Peyer's patch (tissue), 4 donors: ENCODE measurements at regions not wholly inside any gene's neighbourhood (a gene's known extent, or its start where the extent isn't known, plus 50 kb on each side); places are given as distances from the start of the nearest gene placed in this dataset.
A peak's percentile ranks its signal among the peaks of the same experiment; 100 is the strongest.
"Not testable (repeated sequence)": the region's sequence is repeated elsewhere in the genome, so short reads cannot be mapped to it uniquely, and the experiment has no call there.

ENCODE experiments used
- DNase-seq, 3 donors: peaks; one replicate each; pipeline ENCODE4 v3.0.0-alpha.2; 2017 to 2019
- H3K27ac ChIP-seq, 4 donors: fragments of 200-600 bp; sonication (generic); one replicate each; pipeline ENCODE4 v1.5.1; 2016 to 2019
- H3K27me3 ChIP-seq, 2 donors: fragments of 200-600 bp; sonication (generic); one replicate each; pipeline ENCODE4 v1.5.1; 2019
- H3K36me3 ChIP-seq, 3 donors: fragments of 200-600 bp; sonication (generic); one replicate each; pipeline ENCODE4 v1.5.1; 2016 to 2019
- H3K4me1 ChIP-seq, 4 donors: fragments of 200-600 bp; sonication (generic); one replicate each; pipeline ENCODE4 v1.5.1; 2016 to 2019
- H3K4me3 ChIP-seq, 4 donors: fragments of 200-600 bp; sonication (generic); 1 replicate in 3 of 4; 2 replicates in 1 of 4; pipeline ENCODE4 v1.5.1; 2016 to 2019; ENCODE audit warnings: mild to moderate bottlenecking in 1 of 4
- H3K9me3 ChIP-seq, 4 donors: fragments of 200-600 bp; sonication (generic); one replicate each; pipeline ENCODE4 v1.5.1; 2016 to 2019; ENCODE audit warnings: mild to moderate bottlenecking in 1 of 4
- CTCF ChIP-seq, 6 experiments: fragments of 450-650 bp in 4 of 6; fragments of 200-600 bp in 2 of 6; sonication (generic) in 1 of 6; IDR thresholded peaks; one replicate each; pipeline ENCODE4 v1.5.1; 2017 to 2019; ENCODE audit warnings: antibody characterized with exemption in 6 of 6, mild to moderate bottlenecking in 3 of 6, moderate library complexity in 1 of 6
- POLR2A ChIP-seq, 2 donors: fragments of 450-650 bp; IDR thresholded peaks; one replicate each; pipeline ENCODE4 v1.5.1; 2017; ENCODE audit warnings: antibody characterized with exemption in 2 of 2, mild to moderate bottlenecking in 2 of 2, moderate library complexity in 2 of 2

- no peak overlapping the region for H3K4me3 ChIP-seq
- no peak for DNase-seq
- no peak for TF ChIP-seq CTCF (IDR thresholded peaks at IDR 0.05)
- TF ChIP-seq POLR2A (IDR thresholded peaks at IDR 0.05), result no peak
- no peaks in the 10 kb centered on the region for H3K9me3 ChIP-seq
- H3K36me3 ChIP-seq, result no peaks in the 10 kb centered on the region
- no peak overlapping the region for H3K27ac ChIP-seq
- no peaks in the 10 kb centered on the region for H3K27me3 ChIP-seq
- no peaks in the 10 kb centered on the region for H3K4me1 ChIP-seq
These were observed 1849.3 kb upstream of the DEFB115 start for GRCh38 chr20:29408034-29408695.

DNA sequence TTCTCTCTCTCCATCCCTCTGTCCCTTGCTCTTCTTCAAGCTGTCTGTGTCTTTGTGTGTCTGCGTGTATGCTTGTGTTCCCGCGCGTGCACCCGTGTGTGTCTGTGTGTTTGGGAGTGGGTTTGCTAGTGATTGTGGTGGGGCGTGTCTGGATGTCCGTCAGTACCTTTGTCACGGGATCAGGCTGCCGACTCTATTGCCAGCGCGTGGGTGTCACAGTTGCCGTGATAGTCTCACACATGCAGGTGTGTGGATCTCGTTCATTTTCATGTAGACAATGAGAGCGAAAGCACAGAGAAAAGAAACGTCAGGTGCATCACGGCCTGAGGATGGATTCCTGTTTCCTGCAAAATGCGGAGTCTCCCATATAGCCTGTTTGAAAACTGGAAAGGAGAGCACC, 1848.8 kb upstream of the DEFB115 start:
- not testable (repeated sequence) for H3K4me1 ChIP-seq, H3K27ac ChIP-seq, DNase-seq, H3K27me3 ChIP-seq, H3K9me3 ChIP-seq, H3K4me3 ChIP-seq, H3K36me3 ChIP-seq

GRCh38 chr20:29409160-29409689, 1848.2 kb upstream of the DEFB115 start:
- H3K4me1 ChIP-seq, H3K27ac ChIP-seq, H3K36me3 ChIP-seq, H3K4me3 ChIP-seq, H3K9me3 ChIP-seq, H3K27me3 ChIP-seq, DNase-seq: not testable (repeated sequence)

GRCh38 chr20:29409833-29410805, 1847.3 kb upstream of the DEFB115 start:
- H3K36me3 ChIP-seq, result no peaks in the 10 kb centered on the region
- TF ChIP-seq POLR2A (IDR thresholded peaks at IDR 0.05), result no peak
- TF ChIP-seq CTCF (IDR thresholded peaks at IDR 0.05), result no peak
- peak in 1 of 3 donors; percentile 60 for DNase-seq
- no peak overlapping the region for H3K27ac ChIP-seq
- peak overlapping the region in 1 of 4 donors; percentile 54 for H3K4me3 ChIP-seq
- H3K9me3 ChIP-seq, result no peaks in the 10 kb centered on the region
- H3K4me1 ChIP-seq, result no peaks in the 10 kb centered on the region
- no peaks in the 10 kb centered on the region for H3K27me3 ChIP-seq

DNA sequence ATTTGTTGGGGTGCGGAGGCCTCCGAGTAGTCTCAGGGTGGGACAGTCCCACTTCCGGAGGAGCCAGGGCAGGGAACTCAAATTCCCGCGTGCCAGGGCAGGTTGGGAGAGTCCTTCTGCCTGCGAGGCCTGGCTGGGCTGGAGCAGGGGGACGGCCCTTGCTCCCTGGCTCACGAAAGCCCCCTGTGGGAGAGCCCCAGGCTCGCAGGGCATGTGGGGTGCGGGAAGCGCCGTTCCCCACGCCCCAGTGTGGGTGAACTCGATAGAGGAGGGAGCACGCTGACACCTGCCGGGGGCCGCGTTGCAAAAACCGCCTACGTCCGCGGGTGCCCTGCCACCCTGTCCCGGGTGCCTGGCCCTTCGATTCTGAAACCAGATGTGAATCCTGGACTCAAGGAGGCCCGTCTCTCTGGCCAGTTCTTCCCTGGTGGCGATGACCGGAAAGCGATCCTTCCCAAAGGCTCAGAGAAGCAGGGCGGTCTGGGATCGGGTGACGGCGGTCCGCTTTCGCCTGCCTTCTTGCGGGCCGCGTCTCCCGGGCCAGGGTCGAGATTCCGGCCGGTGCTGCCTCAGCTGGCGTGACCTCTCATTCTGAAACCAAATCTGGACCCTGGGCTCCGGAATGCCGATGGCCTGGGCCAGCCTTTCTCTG, 1846.5 kb upstream of the DEFB115 start:
- TF ChIP-seq CTCF (IDR thresholded peaks at IDR 0.05) (no peak), POLR2A (IDR thresholded peaks at IDR 0.05) (no peak)
- Histone ChIP-seq H3K27me3 (no peaks in the 10 kb centered on the region), H3K4me3 (peak overlapping the region in 1 of 4 donors; percentile 54)

DNA sequence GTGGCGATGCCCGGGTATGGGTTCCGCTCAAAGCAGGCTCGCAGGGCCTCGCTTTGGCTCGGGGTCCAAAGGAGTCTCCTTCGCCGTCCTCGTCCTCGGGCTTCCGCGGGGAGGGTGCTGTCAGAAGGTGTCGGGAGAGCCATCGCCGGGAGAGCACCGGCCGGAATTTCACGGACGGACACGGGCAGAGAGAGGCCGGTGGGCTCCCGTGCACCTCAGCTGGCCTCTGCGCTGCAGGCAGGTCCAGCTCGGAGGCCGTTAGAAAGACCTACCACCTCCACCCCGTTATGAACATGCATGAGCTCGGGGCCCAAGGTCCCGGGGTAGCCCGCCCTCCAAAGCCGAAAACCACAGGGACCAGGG, 1846.0 kb upstream of the DEFB115 start:
- not testable (repeated sequence) for H3K9me3 ChIP-seq, H3K27me3 ChIP-seq, H3K4me1 ChIP-seq, DNase-seq, H3K36me3 ChIP-seq, H3K27ac ChIP-seq
- H3K4me3 ChIP-seq, result peak overlapping the region in 1 of 4 donors; percentile 54

More for the DNA sequence above, 1846.5 kb upstream of the DEFB115 start:
- DNase-seq, result no peak
- Histone ChIP-seq H3K27ac (no peak overlapping the region), H3K4me1 (no peaks in the 10 kb centered on the region), H3K36me3 (no peaks in the 10 kb centered on the region), H3K9me3 (no peaks in the 10 kb centered on the region)

DNA sequence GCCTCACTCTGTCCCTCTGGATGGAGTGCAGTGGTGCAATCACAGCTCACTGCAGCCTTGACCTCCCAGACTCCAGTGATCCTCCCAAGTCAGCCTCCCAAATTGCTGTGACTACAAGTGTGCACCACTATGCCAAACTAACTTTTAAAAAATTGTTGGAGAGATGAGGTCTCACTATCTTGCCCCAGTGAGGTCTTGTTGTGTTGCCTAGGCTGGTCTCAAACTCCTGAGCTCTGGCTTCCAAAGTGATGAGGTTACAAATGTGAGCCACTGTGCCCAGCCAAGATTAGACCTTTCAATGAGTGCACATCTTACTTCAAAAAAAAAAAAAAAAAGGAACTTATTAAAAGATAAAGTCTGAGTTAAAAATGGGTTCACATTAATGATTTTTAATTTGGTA, 1838.1 kb upstream of the DEFB115 start:
- H3K4me3 ChIP-seq, result no peak overlapping the region
- H3K27ac ChIP-seq, result no peak overlapping the region
- TF ChIP-seq CTCF (IDR thresholded peaks at IDR 0.05), result no peak
- no peak for TF ChIP-seq POLR2A (IDR thresholded peaks at IDR 0.05)
- H3K27me3 ChIP-seq, result no peaks in the 10 kb centered on the region
- H3K4me1 ChIP-seq, result no peaks in the 10 kb centered on the region
- DNase-seq, result no peak
- H3K9me3 ChIP-seq, result no peaks in the 10 kb centered on the region
- H3K36me3 ChIP-seq, result no peaks in the 10 kb centered on the region
